Suprapubic skin (tissue), 3 donors: ENCODE measurements at regions not wholly inside any gene's neighbourhood (a gene's known extent, or its start where the extent isn't known, plus 50 kb on each side); places are given as distances from the start of the nearest gene placed in this dataset.

ENCODE experiments used
- POLR2A ChIP-seq, 2 donors: fragments of 450-650 bp; IDR thresholded peaks; one replicate each; pipeline ENCODE4 v1.6.1; 2017; ENCODE audit warnings: antibody characterized with exemption in 2 of 2, mild to moderate bottlenecking in 2 of 2, moderate library complexity in 2 of 2
- TF ChIP-seq, protein P1 (sequence below), 2 donors: fragments of 200-600 bp in 1 of 2; fragments of 450-650 bp in 1 of 2; sonication (generic) in 1 of 2; IDR thresholded peaks; one replicate each; pipeline ENCODE4 v1.5.1; 2016 to 2019; ENCODE audit warnings: antibody characterized with exemption in 2 of 2, mild to moderate bottlenecking in 1 of 2, moderate library complexity in 1 of 2

- TF ChIP-seq, protein P1, sequence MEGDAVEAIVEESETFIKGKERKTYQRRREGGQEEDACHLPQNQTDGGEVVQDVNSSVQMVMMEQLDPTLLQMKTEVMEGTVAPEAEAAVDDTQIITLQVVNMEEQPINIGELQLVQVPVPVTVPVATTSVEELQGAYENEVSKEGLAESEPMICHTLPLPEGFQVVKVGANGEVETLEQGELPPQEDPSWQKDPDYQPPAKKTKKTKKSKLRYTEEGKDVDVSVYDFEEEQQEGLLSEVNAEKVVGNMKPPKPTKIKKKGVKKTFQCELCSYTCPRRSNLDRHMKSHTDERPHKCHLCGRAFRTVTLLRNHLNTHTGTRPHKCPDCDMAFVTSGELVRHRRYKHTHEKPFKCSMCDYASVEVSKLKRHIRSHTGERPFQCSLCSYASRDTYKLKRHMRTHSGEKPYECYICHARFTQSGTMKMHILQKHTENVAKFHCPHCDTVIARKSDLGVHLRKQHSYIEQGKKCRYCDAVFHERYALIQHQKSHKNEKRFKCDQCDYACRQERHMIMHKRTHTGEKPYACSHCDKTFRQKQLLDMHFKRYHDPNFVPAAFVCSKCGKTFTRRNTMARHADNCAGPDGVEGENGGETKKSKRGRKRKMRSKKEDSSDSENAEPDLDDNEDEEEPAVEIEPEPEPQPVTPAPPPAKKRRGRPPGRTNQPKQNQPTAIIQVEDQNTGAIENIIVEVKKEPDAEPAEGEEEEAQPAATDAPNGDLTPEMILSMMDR (IDR thresholded peaks at IDR 0.05): no peak
- TF ChIP-seq POLR2A (IDR thresholded peaks at IDR 0.05): no peak
Measured at GRCh38 chr6:841569-841968, 148.6 kb upstream of the EXOC2 start.
